ENCODE measurements at regions not wholly inside any gene's neighbourhood (a gene's known extent, or its start where the extent isn't known, plus 50 kb on each side); places are given as distances from the start of the nearest gene placed in this dataset.

GRCh38 chr9:108645520-108645919, 210.3 kb downstream of the ACTL7B start:
- intact Hi-C loops (cut with DNase I; ENCODE audit: low total_unique reads), result no loop called here
- peak in 1 of 2 donors; percentile 5 for DNase-seq
- WGBS, 5 donors, result 16 to 54% (median 43%) methylated on average over 5 to 6 of the region's 6 CpGs
- H3K4me1 ChIP-seq, result no peaks in the 10 kb centered on the region
- H3K4me3 ChIP-seq, result no peak overlapping the region
- no peaks in the 10 kb centered on the region for H3K27me3 ChIP-seq
- TF ChIP-seq EP300 (IDR thresholded peaks at IDR 0.05) (no peak), POLR2AphosphoS5 (IDR thresholded peaks at IDR 0.05) (no peak), POLR2A (IDR thresholded peaks at IDR 0.05) (no peak)
- H3K9me3 ChIP-seq, result no peaks in the 10 kb centered on the region
- no peak overlapping the region for H3K27ac ChIP-seq
- H3K36me3 ChIP-seq, result no peaks in the 10 kb centered on the region

- no peak for DNase-seq
- no peaks in the 10 kb centered on the region for H3K4me1 ChIP-seq
- H3K9me3 ChIP-seq, result no peaks in the 10 kb centered on the region
- WGBS, 5 donors, result 82 to 92% (median 90%) methylated on average over 5 of the region's 5 CpGs
- TF ChIP-seq EP300 (IDR thresholded peaks at IDR 0.05), result no peak
- no peak for TF ChIP-seq CTCF (IDR thresholded peaks at IDR 0.05)
- TF ChIP-seq POLR2AphosphoS5 (IDR thresholded peaks at IDR 0.05), result no peak
- no peak for TF ChIP-seq POLR2A (IDR thresholded peaks at IDR 0.05)
- H3K27ac ChIP-seq, result no peak overlapping the region
- no peak overlapping the region for H3K4me3 ChIP-seq
- H3K27me3 ChIP-seq, result no peaks in the 10 kb centered on the region
- H3K36me3 ChIP-seq, result no peaks in the 10 kb centered on the region
- intact Hi-C loops (cut with DNase I; ENCODE audit: low total_unique reads), result no loop called here
Observed at GRCh38 chr9:108643731-108644510, 211.9 kb downstream of the ACTL7B start.

GRCh38 chr9:108642871-108643270, 212.9 kb downstream of the ACTL7B start:
- Histone ChIP-seq H3K4me3 (no peak overlapping the region), H3K4me1 (no peaks in the 10 kb centered on the region), H3K27me3 (no peaks in the 10 kb centered on the region), H3K27ac (no peak overlapping the region), H3K36me3 (no peaks in the 10 kb centered on the region), H3K9me3 (no peaks in the 10 kb centered on the region)
- TF ChIP-seq CTCF (IDR thresholded peaks at IDR 0.05), result no peak
- no peak for TF ChIP-seq EP300 (IDR thresholded peaks at IDR 0.05)
- TF ChIP-seq POLR2A (IDR thresholded peaks at IDR 0.05), result no peak
- no peak for TF ChIP-seq POLR2AphosphoS5 (IDR thresholded peaks at IDR 0.05)
- DNase-seq, result no peak
- 63 to 85% (median 80%) methylated on average over 3 of the region's 3 CpGs for WGBS, 5 donors
- intact Hi-C loops (cut with DNase I; ENCODE audit: low total_unique reads), result no loop called here

- Histone ChIP-seq H3K4me1 (no peaks in the 10 kb centered on the region), H3K4me3 (no peak overlapping the region), H3K27ac (no peak overlapping the region), H3K36me3 (no peaks in the 10 kb centered on the region), H3K9me3 (no peaks in the 10 kb centered on the region), H3K27me3 (no peaks in the 10 kb centered on the region)
- no peak for DNase-seq
- intact Hi-C loops (cut with DNase I; ENCODE audit: low total_unique reads), result no loop called here
- TF ChIP-seq POLR2A (IDR thresholded peaks at IDR 0.05) (no peak), POLR2AphosphoS5 (IDR thresholded peaks at IDR 0.05) (no peak), EP300 (IDR thresholded peaks at IDR 0.05) (no peak), CTCF (IDR thresholded peaks at IDR 0.05) (no peak)
- WGBS, 5 donors, result 83 to 96% (median 93%) methylated on average over 1 of the region's 1 CpG
Observed at GRCh38 chr9:108640230-108640629, 215.6 kb downstream of the ACTL7B start.

- Histone ChIP-seq H3K9me3 (no peaks in the 10 kb centered on the region), H3K36me3 (no peaks in the 10 kb centered on the region), H3K4me3 (no peak overlapping the region), H3K27me3 (no peaks in the 10 kb centered on the region), H3K4me1 (no peaks in the 10 kb centered on the region), H3K27ac (no peak overlapping the region)
- intact Hi-C loops (cut with DNase I; ENCODE audit: low total_unique reads), result no loop called here
- TF ChIP-seq CTCF (IDR thresholded peaks at IDR 0.05) (no peak), POLR2A (IDR thresholded peaks at IDR 0.05) (no peak), POLR2AphosphoS5 (IDR thresholded peaks at IDR 0.05) (no peak), EP300 (IDR thresholded peaks at IDR 0.05) (no peak)
- no peak for DNase-seq
- WGBS, 5 donors, result 66 to 78% (median 67%) methylated on average over 3 of the region's 3 CpGs
Observed at GRCh38 chr9:108639696-108640095, 216.1 kb downstream of the ACTL7B start.
